Stimulated activated CD4-positive, alpha-beta T cell treated with anti-CD3 and anti-CD28 coated beads, Interleukin-4, amount 100 ng/mL, for 1 hour (primary cell): ENCODE measurements at regions not wholly inside any gene's neighbourhood (a gene's known extent, or its start where the extent isn't known, plus 50 kb on each side); places are given as distances from the start of the nearest gene placed in this dataset.

Experiments
- DNase-seq: peaks from one replicate; pipeline ENCODE4 v3.0.0-alpha.2; 2020

- no peak for DNase-seq
Observed at GRCh38 chr7:68457481-68457880, 1140.8 kb upstream of the AUTS2 start.

GRCh38 chr7:68458010-68458908, 1140.0 kb upstream of the AUTS2 start:
- DNase-seq, result no peak

- no peak for DNase-seq
Observed at GRCh38 chr7:68461430-68461829, 1136.8 kb upstream of the AUTS2 start.

- DNase-seq, result no peak
Observed at GRCh38 chr7:68470836-68471435, 1127.3 kb upstream of the AUTS2 start.

- DNase-seq, result no peak
Observed at GRCh38 chr7:68472688-68473087, 1125.6 kb upstream of the AUTS2 start.

GRCh38 chr7:68474661-68475216, 1123.5 kb upstream of the AUTS2 start:
- no peak for DNase-seq

- no peak for DNase-seq
Observed at GRCh38 chr7:68476966-68477365, 1121.3 kb upstream of the AUTS2 start.

- DNase-seq, result no peak
Observed at GRCh38 chr7:68478326-68478725, 1119.9 kb upstream of the AUTS2 start.

- DNase-seq, result no peak
Observed at GRCh38 chr7:68482800-68483199, 1115.5 kb upstream of the AUTS2 start.

GRCh38 chr7:68484731-68485130, 1113.5 kb upstream of the AUTS2 start:
- DNase-seq, result no peak

GRCh38 chr7:68485253-68485917, 1112.9 kb upstream of the AUTS2 start:
- no peak for DNase-seq

- DNase-seq, result no peak
Observed at GRCh38 chr7:68488341-68489060, 1109.8 kb upstream of the AUTS2 start.

GRCh38 chr7:68491523-68492358, 1106.5 kb upstream of the AUTS2 start:
- no peak for DNase-seq

GRCh38 chr7:68492359-68492690, 1106.0 kb upstream of the AUTS2 start:
- no peak for DNase-seq

- DNase-seq, result no peak
Observed at GRCh38 chr7:68503400-68503799, 1094.9 kb upstream of the AUTS2 start.

GRCh38 chr7:68504716-68505115, 1093.6 kb upstream of the AUTS2 start:
- no peak for DNase-seq

- DNase-seq, result no peak
Observed at GRCh38 chr7:68505721-68506120, 1092.6 kb upstream of the AUTS2 start.

GRCh38 chr7:68507668-68508067, 1090.6 kb upstream of the AUTS2 start:
- no peak for DNase-seq

GRCh38 chr7:68509054-68509453, 1089.2 kb upstream of the AUTS2 start:
- DNase-seq, result no peak

GRCh38 chr7:68509603-68510002, 1088.7 kb upstream of the AUTS2 start:
- no peak for DNase-seq

GRCh38 chr7:68511281-68511680, 1087.0 kb upstream of the AUTS2 start:
- DNase-seq, result no peak

GRCh38 chr7:68512466-68512865, 1085.8 kb upstream of the AUTS2 start:
- no peak for DNase-seq
